ENCODE measurements at regions not wholly inside any gene's neighbourhood (a gene's known extent, or its start where the extent isn't known, plus 50 kb on each side); places are given as distances from the start of the nearest gene placed in this dataset.
A peak's percentile ranks its signal among the peaks of the same experiment; 100 is the strongest.

DNA sequence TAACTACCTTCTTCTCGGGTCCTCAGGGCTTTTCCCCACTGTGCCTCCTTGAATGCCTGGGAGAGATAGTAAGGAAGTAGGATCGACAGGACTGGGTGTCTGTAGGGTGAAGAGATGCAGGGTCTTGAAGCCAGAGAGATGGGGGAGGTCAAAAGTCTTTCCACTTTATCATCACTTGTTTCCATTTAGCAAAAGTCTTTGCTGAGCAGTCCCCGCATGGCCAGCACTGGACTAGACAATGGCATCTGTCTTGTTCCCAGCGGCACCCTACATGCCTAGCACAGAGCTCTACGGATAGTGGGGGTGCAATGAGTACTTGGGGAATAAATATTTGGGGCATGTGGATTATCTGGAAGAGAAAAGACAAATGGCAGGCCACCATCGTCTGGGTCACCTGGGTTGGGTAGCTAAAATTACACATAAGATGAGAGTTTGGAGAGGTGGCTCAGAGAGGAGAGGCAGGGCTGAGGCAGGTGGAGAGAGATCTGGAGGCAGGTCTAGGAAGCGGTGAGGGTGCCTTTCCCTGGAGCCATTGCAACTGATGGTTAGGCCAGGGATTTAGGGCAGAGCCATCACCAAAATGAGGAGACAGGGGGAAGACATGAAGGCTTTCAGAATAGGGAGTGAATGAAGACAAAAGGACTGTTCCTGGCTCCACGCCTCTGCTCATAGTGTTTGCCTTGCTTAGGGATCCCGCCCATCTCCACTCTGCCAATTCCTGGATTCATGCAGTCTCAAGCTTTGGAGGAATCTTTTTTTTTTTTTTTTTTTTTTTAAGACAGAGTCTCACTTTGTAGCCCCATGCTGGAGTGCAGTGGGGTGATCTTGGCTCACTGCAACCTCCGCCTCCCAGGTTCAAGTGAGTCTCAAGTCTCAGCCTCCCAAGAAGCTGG lies 250.8 kb upstream of the KLF4 start:
- Mint-ChIP-seq H3K27me3 (ENCODE audit: unreplicated experiment) (no peaks in the 10 kb centered on the region), H3K4me3 (ENCODE audit: unreplicated experiment) (no peak overlapping the region), H3K36me3 (ENCODE audit: unreplicated experiment) (no peaks in the 10 kb centered on the region), H3K4me1 (ENCODE audit: unreplicated experiment) (peaks cover 32% of the 10 kb centered on the region), H3K27ac (ENCODE audit: unreplicated experiment) (no peak overlapping the region), H3K9me3 (ENCODE audit: unreplicated experiment) (no peaks in the 10 kb centered on the region)
- TF ChIP-seq, protein P1, sequence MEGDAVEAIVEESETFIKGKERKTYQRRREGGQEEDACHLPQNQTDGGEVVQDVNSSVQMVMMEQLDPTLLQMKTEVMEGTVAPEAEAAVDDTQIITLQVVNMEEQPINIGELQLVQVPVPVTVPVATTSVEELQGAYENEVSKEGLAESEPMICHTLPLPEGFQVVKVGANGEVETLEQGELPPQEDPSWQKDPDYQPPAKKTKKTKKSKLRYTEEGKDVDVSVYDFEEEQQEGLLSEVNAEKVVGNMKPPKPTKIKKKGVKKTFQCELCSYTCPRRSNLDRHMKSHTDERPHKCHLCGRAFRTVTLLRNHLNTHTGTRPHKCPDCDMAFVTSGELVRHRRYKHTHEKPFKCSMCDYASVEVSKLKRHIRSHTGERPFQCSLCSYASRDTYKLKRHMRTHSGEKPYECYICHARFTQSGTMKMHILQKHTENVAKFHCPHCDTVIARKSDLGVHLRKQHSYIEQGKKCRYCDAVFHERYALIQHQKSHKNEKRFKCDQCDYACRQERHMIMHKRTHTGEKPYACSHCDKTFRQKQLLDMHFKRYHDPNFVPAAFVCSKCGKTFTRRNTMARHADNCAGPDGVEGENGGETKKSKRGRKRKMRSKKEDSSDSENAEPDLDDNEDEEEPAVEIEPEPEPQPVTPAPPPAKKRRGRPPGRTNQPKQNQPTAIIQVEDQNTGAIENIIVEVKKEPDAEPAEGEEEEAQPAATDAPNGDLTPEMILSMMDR (IDR thresholded peaks at IDR 0.05) = no peak
- DNase-seq (ENCODE audit: extremely low spot score, unreplicated experiment) = no peak

DNA sequence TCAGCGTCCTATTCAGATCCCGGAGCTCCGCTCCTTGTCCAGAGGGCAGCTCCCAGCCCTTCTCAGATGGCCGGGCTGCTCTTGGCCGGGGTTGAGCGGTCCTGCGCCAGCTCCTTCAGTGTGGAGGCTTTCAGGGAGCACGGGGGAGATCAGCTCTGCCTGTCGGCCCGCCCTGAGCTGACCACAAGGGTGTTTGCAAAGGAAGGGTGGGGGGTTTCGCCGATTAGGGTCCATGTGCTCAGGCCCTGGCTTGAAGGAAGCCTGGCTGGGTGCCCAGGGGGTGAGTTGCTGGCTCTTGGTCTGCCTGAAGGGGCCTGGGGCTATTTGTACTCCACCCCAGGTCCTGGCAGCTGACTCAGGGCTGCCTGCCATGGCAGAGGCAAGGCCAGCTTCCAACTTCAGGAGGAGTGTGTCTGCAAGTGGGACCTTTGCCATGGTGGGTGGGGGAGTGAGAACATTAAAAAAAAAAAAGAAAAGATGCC lies 250.1 kb upstream of the KLF4 start:
- no peaks in the 10 kb centered on the region for H3K27me3 Mint-ChIP-seq (ENCODE audit: unreplicated experiment)
- H3K27ac Mint-ChIP-seq (ENCODE audit: unreplicated experiment) = peak overlapping the region; percentile 19
- no peaks in the 10 kb centered on the region for H3K9me3 Mint-ChIP-seq (ENCODE audit: unreplicated experiment)
- no peaks in the 10 kb centered on the region for H3K36me3 Mint-ChIP-seq (ENCODE audit: unreplicated experiment)
- peaks cover 32% of the 10 kb centered on the region for H3K4me1 Mint-ChIP-seq (ENCODE audit: unreplicated experiment)
- TF ChIP-seq, protein P1 (IDR thresholded peaks at IDR 0.05) = no peak
- no peak overlapping the region for H3K4me3 Mint-ChIP-seq (ENCODE audit: unreplicated experiment)
- no peak for DNase-seq (ENCODE audit: extremely low spot score, unreplicated experiment)

DNA sequence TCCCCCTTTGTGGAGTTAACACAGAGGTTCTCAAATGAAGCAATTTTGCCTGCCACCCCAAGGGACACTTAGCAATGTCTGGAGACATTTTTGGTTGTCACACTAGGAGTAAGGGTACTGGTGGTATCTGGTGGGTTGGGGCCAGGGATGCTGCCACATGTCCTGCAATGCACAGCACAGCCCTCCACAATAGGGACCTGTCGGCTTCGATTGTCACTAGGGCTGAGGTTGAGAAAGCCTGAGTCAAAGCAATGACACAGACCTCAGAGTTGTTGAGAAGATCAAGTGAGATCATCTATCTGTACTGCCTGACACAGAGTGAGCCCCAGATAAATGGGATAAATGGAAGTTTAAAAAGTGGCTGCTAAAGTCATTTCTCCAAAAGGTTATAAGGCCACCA lies 249.2 kb upstream of the KLF4 start:
- H3K27ac Mint-ChIP-seq (ENCODE audit: unreplicated experiment) = peak overlapping the region; percentile 1
- TF ChIP-seq, protein P1 (IDR thresholded peaks at IDR 0.05) = no peak
- no peaks in the 10 kb centered on the region for H3K36me3 Mint-ChIP-seq (ENCODE audit: unreplicated experiment)
- H3K4me3 Mint-ChIP-seq (ENCODE audit: unreplicated experiment) = no peak overlapping the region
- DNase-seq (ENCODE audit: extremely low spot score, unreplicated experiment) = no peak
- H3K4me1 Mint-ChIP-seq (ENCODE audit: unreplicated experiment) = peaks cover 32% of the 10 kb centered on the region
- H3K9me3 Mint-ChIP-seq (ENCODE audit: unreplicated experiment) = no peaks in the 10 kb centered on the region
- no peaks in the 10 kb centered on the region for H3K27me3 Mint-ChIP-seq (ENCODE audit: unreplicated experiment)

DNA sequence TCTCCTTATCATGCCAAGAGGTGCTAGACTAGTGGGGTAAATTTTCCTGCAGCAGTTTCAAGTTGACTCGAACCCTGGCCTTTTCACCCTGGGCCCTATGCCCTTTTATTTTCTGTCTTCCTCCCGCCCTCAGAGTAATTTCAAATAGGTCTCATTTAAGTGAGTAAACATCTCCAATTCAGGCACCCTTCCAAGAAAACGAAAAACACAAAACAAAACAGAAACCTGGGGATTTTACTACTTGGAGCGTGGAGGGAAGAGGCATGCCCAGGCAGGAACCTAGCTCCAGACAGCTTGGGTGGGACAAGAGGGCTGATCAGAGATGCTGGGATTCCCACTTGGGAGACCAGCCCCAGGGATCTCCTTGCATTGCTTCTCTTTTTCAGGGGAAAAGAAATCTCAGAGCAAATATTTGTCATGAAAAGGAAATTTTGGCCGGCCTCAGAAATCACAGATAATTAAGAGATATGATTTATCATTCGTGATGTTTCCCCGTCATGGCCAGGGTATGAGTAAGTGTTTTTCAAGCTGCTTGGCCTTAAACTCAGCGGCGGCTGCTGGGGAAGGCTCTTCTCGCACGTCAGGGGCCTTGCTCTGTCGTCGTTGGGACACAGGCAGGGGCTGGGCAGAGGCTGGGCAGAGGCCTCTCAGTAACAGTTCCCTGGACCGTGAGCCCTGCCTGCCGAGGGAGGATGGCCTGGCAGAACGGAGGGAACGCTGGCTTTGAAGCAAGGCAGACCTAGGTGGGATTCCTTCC lies 248.6 kb upstream of the KLF4 start:
- no peaks in the 10 kb centered on the region for H3K9me3 Mint-ChIP-seq (ENCODE audit: unreplicated experiment)
- no peaks in the 10 kb centered on the region for H3K36me3 Mint-ChIP-seq (ENCODE audit: unreplicated experiment)
- no peak for DNase-seq (ENCODE audit: extremely low spot score, unreplicated experiment)
- peak overlapping the region; percentile 74 for H3K27ac Mint-ChIP-seq (ENCODE audit: unreplicated experiment)
- TF ChIP-seq, protein P1 (IDR thresholded peaks at IDR 0.05) = no peak
- H3K4me1 Mint-ChIP-seq (ENCODE audit: unreplicated experiment) = peaks cover 37% of the 10 kb centered on the region
- no peak overlapping the region for H3K4me3 Mint-ChIP-seq (ENCODE audit: unreplicated experiment)
- H3K27me3 Mint-ChIP-seq (ENCODE audit: unreplicated experiment) = no peaks in the 10 kb centered on the region

DNA sequence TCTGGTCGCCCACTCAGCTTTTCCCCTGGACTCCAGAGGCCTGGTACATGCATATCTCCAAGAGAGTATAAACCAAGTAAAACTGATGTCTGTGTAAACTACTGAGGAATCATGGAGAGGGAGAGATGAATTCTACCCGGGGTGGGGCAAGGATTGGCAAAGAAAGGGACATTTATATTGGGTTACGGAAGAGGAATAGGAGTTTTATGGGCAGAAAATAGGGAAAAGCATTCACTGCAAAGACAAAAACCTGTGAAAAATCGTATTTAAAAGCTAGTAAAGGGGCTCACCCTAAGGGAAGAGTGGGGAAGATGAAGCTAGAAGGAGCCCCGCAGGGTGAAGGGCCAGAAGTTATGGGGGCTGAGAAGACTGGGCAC lies 248.0 kb upstream of the KLF4 start:
- no peak for DNase-seq (ENCODE audit: extremely low spot score, unreplicated experiment)
- Mint-ChIP-seq H3K36me3 (ENCODE audit: unreplicated experiment) (no peaks in the 10 kb centered on the region), H3K27me3 (ENCODE audit: unreplicated experiment) (no peaks in the 10 kb centered on the region), H3K4me3 (ENCODE audit: unreplicated experiment) (no peak overlapping the region), H3K4me1 (ENCODE audit: unreplicated experiment) (peaks cover 42% of the 10 kb centered on the region), H3K27ac (ENCODE audit: unreplicated experiment) (no peak overlapping the region), H3K9me3 (ENCODE audit: unreplicated experiment) (no peaks in the 10 kb centered on the region)
- TF ChIP-seq, protein P1 (IDR thresholded peaks at IDR 0.05) = no peak

Measured in osteocyte (in vitro differentiated cells).